Peyer's patch (tissue), 4 donors: ENCODE measurements at regions not wholly inside any gene's neighbourhood (a gene's known extent, or its start where the extent isn't known, plus 50 kb on each side); places are given as distances from the start of the nearest gene placed in this dataset.

Experiments used
- DNase-seq, 3 donors: peaks; one replicate each; pipeline ENCODE4 v3.0.0-alpha.2; 2017 to 2019
- H3K27ac ChIP-seq, 4 donors: fragments of 200-600 bp; sonication (generic); one replicate each; pipeline ENCODE4 v1.5.1; 2016 to 2019
- H3K27me3 ChIP-seq, 2 donors: fragments of 200-600 bp; sonication (generic); one replicate each; pipeline ENCODE4 v1.5.1; 2019
- H3K36me3 ChIP-seq, 3 donors: fragments of 200-600 bp; sonication (generic); one replicate each; pipeline ENCODE4 v1.5.1; 2016 to 2019
- H3K4me1 ChIP-seq, 4 donors: fragments of 200-600 bp; sonication (generic); one replicate each; pipeline ENCODE4 v1.5.1; 2016 to 2019
- H3K4me3 ChIP-seq, 4 donors: fragments of 200-600 bp; sonication (generic); 1 replicate in 3 of 4; 2 replicates in 1 of 4; pipeline ENCODE4 v1.5.1; 2016 to 2019; ENCODE audit warnings: mild to moderate bottlenecking in 1 of 4
- H3K9me3 ChIP-seq, 4 donors: fragments of 200-600 bp; sonication (generic); one replicate each; pipeline ENCODE4 v1.5.1; 2016 to 2019; ENCODE audit warnings: mild to moderate bottlenecking in 1 of 4
- CTCF ChIP-seq, 6 experiments: fragments of 450-650 bp in 4 of 6; fragments of 200-600 bp in 2 of 6; sonication (generic) in 1 of 6; IDR thresholded peaks; one replicate each; pipeline ENCODE4 v1.5.1; 2017 to 2019; ENCODE audit warnings: antibody characterized with exemption in 6 of 6, mild to moderate bottlenecking in 3 of 6, moderate library complexity in 1 of 6
- POLR2A ChIP-seq, 2 donors: fragments of 450-650 bp; IDR thresholded peaks; one replicate each; pipeline ENCODE4 v1.5.1; 2017; ENCODE audit warnings: antibody characterized with exemption in 2 of 2, mild to moderate bottlenecking in 2 of 2, moderate library complexity in 2 of 2

GRCh38 chr7:69042138-69042537, 556.1 kb upstream of the AUTS2 start:
- H3K4me1 ChIP-seq: no peaks in the 10 kb centered on the region
- H3K36me3 ChIP-seq: no peaks in the 10 kb centered on the region
- DNase-seq: no peak
- TF ChIP-seq CTCF (IDR thresholded peaks at IDR 0.05) (no peak), POLR2A (IDR thresholded peaks at IDR 0.05) (no peak)
- no peaks in the 10 kb centered on the region for H3K27me3 ChIP-seq
- H3K9me3 ChIP-seq: peaks cover 0 to 5% (median 2%) of the 10 kb centered on the region in 4 donors
- H3K4me3 ChIP-seq: no peak overlapping the region
- H3K27ac ChIP-seq: no peak overlapping the region

GRCh38 chr7:69047151-69047754, 551.0 kb upstream of the AUTS2 start:
- no peak for TF ChIP-seq POLR2A (IDR thresholded peaks at IDR 0.05)

GRCh38 chr7:69049326-69049725, 548.9 kb upstream of the AUTS2 start:
- no peak for DNase-seq
- Histone ChIP-seq H3K27ac (no peak overlapping the region), H3K4me3 (no peak overlapping the region), H3K36me3 (no peaks in the 10 kb centered on the region), H3K9me3 (no peaks in the 10 kb centered on the region), H3K27me3 (no peaks in the 10 kb centered on the region), H3K4me1 (no peaks in the 10 kb centered on the region)
- no peak for TF ChIP-seq CTCF (IDR thresholded peaks at IDR 0.05)

More at GRCh38 chr7:69047151-69047754, 551.0 kb upstream of the AUTS2 start:
- H3K9me3 ChIP-seq: peaks cover 0 to 2% (median 0%) of the 10 kb centered on the region in 4 donors
- H3K27ac ChIP-seq: no peak overlapping the region
- DNase-seq: no peak
- no peaks in the 10 kb centered on the region for H3K4me1 ChIP-seq
- H3K27me3 ChIP-seq: no peaks in the 10 kb centered on the region
- no peak overlapping the region for H3K4me3 ChIP-seq
- H3K36me3 ChIP-seq: no peaks in the 10 kb centered on the region

DNA sequence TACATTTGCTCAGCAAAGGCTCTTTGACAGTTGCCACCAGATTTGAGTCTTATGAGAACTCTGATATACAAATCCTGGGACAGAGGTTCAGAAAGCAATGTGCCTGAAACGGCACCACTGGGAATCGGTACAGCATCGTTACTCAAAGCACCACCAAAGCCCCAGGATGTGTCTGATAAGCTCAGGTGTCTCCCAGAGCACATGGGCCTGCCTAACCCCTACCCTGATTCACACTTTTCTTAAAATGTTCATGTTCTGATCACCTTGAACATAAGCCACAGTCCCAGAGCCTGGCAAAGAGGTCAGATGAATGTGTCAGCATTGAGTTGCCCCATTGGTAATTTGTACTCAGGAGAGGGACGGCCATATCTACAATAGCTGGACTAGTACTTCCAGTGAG, 545.8 kb upstream of the AUTS2 start:
- no peak for TF ChIP-seq CTCF (IDR thresholded peaks at IDR 0.05)
- H3K27me3 ChIP-seq: no peaks in the 10 kb centered on the region
- H3K27ac ChIP-seq: no peak overlapping the region
- no peak overlapping the region for H3K4me3 ChIP-seq
- no peaks in the 10 kb centered on the region for H3K4me1 ChIP-seq
- no peak for DNase-seq
- no peaks in the 10 kb centered on the region for H3K9me3 ChIP-seq
- no peaks in the 10 kb centered on the region for H3K36me3 ChIP-seq

GRCh38 chr7:69060516-69060915, 537.8 kb upstream of the AUTS2 start:
- no peaks in the 10 kb centered on the region for H3K4me1 ChIP-seq
- TF ChIP-seq CTCF (IDR thresholded peaks at IDR 0.05) (no peak), POLR2A (IDR thresholded peaks at IDR 0.05) (no peak)
- no peak overlapping the region for H3K27ac ChIP-seq
- H3K27me3 ChIP-seq: no peaks in the 10 kb centered on the region
- H3K9me3 ChIP-seq: no peaks in the 10 kb centered on the region
- no peaks in the 10 kb centered on the region for H3K36me3 ChIP-seq
- no peak for DNase-seq
- H3K4me3 ChIP-seq: no peak overlapping the region

DNA sequence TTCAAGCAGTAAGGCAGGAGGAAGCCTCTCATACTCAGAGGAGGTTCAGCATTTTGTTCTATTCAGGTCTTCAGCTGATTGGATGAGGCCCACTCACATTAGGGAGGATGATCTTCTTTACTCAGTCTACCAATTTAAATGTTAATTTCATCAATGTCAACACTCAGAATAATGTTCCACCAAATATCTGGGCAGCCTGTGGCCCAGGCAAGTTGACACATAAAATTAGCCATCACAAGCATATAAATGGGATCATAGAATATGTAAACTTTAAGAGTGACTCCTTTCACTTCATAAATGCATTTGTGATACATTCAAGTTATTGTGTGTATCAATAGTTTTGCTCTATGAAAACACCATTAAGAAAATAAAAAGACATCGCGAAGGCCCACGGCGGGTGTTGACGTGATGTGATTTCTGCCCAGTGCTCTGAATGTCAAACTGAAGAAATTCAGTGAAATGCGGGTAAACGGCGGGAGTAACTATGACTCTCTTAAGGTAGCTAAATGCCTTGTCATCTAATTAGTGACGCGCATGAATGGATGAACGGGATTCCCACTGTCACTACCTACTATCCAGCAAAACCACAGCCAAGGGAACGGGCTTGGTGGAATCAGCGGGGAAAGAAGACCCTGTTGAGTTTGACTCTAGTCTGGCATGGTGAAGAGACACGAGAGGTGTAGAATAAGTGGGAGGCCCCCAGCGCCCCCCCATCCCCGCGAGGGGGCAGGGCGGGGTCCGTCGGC, 536.1 kb upstream of the AUTS2 start:
- H3K27me3 ChIP-seq: no peaks in the 10 kb centered on the region
- no peaks in the 10 kb centered on the region for H3K36me3 ChIP-seq
- no peak overlapping the region for H3K4me3 ChIP-seq
- TF ChIP-seq CTCF (IDR thresholded peaks at IDR 0.05): no peak
- no peak for TF ChIP-seq POLR2A (IDR thresholded peaks at IDR 0.05)
- no peak for DNase-seq
- no peaks in the 10 kb centered on the region for H3K4me1 ChIP-seq
- H3K9me3 ChIP-seq: no peaks in the 10 kb centered on the region
- no peak overlapping the region for H3K27ac ChIP-seq
